ENCODE measurements at regions not wholly inside any gene's neighbourhood (a gene's known extent, or its start where the extent isn't known, plus 50 kb on each side); places are given as distances from the start of the nearest gene placed in this dataset.

- TF ChIP-seq TSHZ2 (CRISPR knock-in tag; IDR thresholded peaks at IDR 0.05) (no peak), POU6F1 (CRISPR knock-in tag; IDR thresholded peaks at IDR 0.05; ENCODE audit: borderline replicate concordance, low read depth) (no peak), OSR1 (CRISPR knock-in tag; IDR thresholded peaks at IDR 0.05) (no peak)
- no peak for ATAC-seq
Measured at GRCh38 chr1:223472057-223472456, 78.8 kb downstream of the CCDC185 start.

GRCh38 chr1:223473601-223474344 lies 80.6 kb downstream of the CCDC185 start:
- TF ChIP-seq TCF4 (CRISPR knock-in tag; IDR thresholded peaks at IDR 0.05; ENCODE audit: borderline replicate concordance) (no peak), PATZ1 (CRISPR knock-in tag; IDR thresholded peaks at IDR 0.05; ENCODE audit: borderline replicate concordance) (no peak), SNAI2 (CRISPR knock-in tag; IDR thresholded peaks at IDR 0.05) (no peak), ZC3H10 (CRISPR knock-in tag; IDR thresholded peaks at IDR 0.05) (no peak)
- no peak for ATAC-seq

GRCh38 chr1:223474804-223475203 lies 81.6 kb downstream of the CCDC185 start:
- ATAC-seq, result no peak
- TF ChIP-seq ZNF8 (CRISPR knock-in tag; IDR thresholded peaks at IDR 0.05), result no peak
- no peak for TF ChIP-seq POU6F1 (CRISPR knock-in tag; IDR thresholded peaks at IDR 0.05; ENCODE audit: borderline replicate concordance, low read depth)
- TF ChIP-seq CREB5 (CRISPR knock-in tag; IDR thresholded peaks at IDR 0.05; ENCODE audit: low read depth), result no peak
- TF ChIP-seq TOX (CRISPR knock-in tag; IDR thresholded peaks at IDR 0.05; ENCODE audit: borderline replicate concordance), result no peak
- no peak for TF ChIP-seq GLIS3 (CRISPR knock-in tag; IDR thresholded peaks at IDR 0.05)
- TF ChIP-seq TCF4 (CRISPR knock-in tag; IDR thresholded peaks at IDR 0.05; ENCODE audit: borderline replicate concordance), result no peak
- no peak for TF ChIP-seq ZC3H10 (CRISPR knock-in tag; IDR thresholded peaks at IDR 0.05)
- no peak for TF ChIP-seq ZNF70 (CRISPR knock-in tag; IDR thresholded peaks at IDR 0.05)
- TF ChIP-seq TSHZ2 (CRISPR knock-in tag; IDR thresholded peaks at IDR 0.05), result no peak
- no peak for TF ChIP-seq PATZ1 (CRISPR knock-in tag; IDR thresholded peaks at IDR 0.05; ENCODE audit: borderline replicate concordance)
- no peak for TF ChIP-seq PPARA (CRISPR knock-in tag; IDR thresholded peaks at IDR 0.05; ENCODE audit: borderline replicate concordance)
- TF ChIP-seq CSDC2 (CRISPR knock-in tag; IDR thresholded peaks at IDR 0.05), result no peak
- TF ChIP-seq ISL1 (CRISPR knock-in tag; IDR thresholded peaks at IDR 0.05), result no peak
- TF ChIP-seq RARB (CRISPR knock-in tag; IDR thresholded peaks at IDR 0.05), result no peak
- no peak for TF ChIP-seq ARNTL (CRISPR knock-in tag; IDR thresholded peaks at IDR 0.05; ENCODE audit: borderline replicate concordance, low read depth)
